ENCODE measurements at regions not wholly inside any gene's neighbourhood (a gene's known extent, or its start where the extent isn't known, plus 50 kb on each side); places are given as distances from the start of the nearest gene placed in this dataset.

DNA sequence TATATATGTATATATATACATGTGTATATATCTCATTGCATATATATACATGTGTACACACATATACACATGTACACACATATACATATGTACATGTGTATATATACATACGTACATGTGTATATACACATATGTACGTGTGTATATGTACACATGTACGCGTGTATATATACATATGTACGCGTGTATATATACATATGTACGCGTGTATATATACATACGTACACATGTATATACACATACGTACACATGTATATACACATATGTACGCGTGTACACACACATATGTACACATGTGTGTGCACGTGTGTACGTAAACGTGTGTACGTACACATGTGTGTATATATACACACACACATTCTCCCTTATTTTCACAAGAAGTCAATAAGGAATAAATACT is 141.6 kb upstream of the TMCC3 start:
- TF ChIP-seq CTCF (IDR thresholded peaks at IDR 0.05 in 8 of 11, conservative IDR thresholded peaks at IDR 0.05 in 3 of 11): no peak
- no peak for TF ChIP-seq POLR2A (IDR thresholded peaks at IDR 0.05)
